Epidermal melanocyte (primary cell): ENCODE measurements at regions not wholly inside any gene's neighbourhood (a gene's known extent, or its start where the extent isn't known, plus 50 kb on each side); places are given as distances from the start of the nearest gene placed in this dataset.
"Not testable (repeated sequence)": the region's sequence is repeated elsewhere in the genome, so short reads cannot be mapped to it uniquely, and the experiment has no call there.

Source experiments
- DNase-seq: peaks from one replicate; pipeline ENCODE4 v3.0.0; 2011; ENCODE audit warnings: low spot score; ENCODE audit not compliant: insufficient read length

DNA sequence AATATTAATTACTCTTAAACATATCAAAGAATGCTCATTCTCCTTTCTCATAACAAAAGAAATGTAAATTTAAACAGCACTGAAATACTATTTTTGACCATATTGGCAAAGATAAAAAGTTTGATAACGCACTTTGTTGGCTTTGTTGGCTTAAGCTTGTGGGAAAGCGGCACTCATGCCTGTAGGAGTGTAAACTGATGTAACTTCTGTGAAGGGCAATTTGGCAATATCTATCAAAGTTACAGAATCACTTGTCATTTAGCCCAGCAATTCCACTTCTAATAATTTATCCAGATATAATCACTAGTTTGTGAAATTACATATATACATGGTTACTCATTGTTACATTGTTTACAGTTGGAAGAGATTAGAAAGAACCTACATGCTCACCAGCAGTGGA lies 96.3 kb upstream of the FOXN2 start:
- no peak for DNase-seq

DNA sequence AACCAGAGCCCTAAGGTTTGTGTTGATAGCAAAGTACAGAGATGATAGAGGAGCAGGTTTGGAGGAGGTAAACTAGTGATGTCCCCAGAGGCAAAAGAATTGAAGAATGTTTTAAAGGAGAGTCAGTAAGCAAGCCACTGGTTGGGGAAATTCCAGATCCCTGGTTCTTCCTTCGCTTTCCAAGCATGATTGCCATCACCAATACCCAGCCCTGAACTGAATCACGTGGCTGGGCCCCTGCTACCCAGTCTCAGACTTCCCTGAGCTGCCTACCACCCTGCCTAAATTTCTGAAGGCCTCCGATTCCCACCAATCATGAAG lies 95.3 kb upstream of the FOXN2 start:
- DNase-seq, result no peak

DNA sequence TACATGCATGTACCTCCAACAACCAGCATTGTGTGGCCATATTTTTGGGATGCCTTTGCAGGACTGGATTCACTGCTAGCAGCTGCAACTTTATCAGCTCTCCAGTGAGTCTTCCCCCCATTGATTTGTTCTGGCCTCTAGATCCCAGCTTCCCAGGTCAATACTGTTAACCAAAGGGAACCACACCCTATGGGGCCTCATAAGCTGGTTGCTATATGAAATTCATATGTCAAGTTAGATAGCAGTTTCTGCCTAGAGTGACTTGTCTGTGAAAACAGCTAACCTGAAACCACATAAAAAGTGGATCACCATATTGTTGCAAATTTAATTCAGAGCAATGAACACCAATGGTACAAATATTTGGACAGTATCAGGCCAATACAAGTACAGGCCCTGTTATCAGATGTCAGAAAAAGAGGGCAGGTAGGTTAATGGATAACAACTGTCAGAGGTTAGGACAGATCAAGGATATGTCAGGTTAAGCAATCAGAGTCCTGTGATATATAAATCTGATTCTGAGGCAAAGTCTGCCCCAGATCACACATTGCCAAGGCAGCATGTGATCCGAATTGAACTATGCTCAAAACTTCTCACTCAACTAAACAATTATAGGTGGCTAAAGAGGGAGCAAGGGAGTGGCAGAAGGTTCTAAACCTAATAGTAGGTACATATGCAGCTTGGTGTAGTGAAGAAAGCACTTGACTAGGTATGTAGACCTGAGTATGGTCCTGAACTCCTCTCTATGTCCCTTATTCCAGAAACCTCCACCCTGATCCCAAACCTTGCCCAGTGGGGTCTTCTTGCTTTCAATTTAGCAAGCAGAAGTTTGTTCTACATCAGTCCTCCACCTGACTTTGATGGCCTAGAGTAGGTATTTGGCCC lies 94.7 kb upstream of the FOXN2 start:
- no peak for DNase-seq

DNA sequence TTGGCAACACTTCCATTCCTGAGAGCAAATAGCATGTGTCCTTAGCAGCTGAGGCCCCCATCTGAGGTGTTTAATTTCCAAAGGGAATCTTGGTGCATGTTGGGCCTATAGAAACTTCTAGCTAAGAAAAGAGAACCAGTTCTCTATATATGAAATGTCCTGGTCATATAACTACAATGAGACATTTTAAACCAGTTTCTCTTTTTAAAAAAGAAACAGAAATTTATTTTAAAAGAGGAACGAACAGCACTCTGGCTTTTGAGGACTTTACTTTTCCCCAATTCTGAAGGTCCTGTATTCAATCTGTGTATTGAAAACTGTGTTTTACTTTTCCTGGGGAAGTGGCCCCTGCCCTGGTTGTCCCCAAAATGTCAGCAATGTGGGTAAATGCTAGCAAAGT lies 94.0 kb upstream of the FOXN2 start:
- DNase-seq, result no peak

DNA sequence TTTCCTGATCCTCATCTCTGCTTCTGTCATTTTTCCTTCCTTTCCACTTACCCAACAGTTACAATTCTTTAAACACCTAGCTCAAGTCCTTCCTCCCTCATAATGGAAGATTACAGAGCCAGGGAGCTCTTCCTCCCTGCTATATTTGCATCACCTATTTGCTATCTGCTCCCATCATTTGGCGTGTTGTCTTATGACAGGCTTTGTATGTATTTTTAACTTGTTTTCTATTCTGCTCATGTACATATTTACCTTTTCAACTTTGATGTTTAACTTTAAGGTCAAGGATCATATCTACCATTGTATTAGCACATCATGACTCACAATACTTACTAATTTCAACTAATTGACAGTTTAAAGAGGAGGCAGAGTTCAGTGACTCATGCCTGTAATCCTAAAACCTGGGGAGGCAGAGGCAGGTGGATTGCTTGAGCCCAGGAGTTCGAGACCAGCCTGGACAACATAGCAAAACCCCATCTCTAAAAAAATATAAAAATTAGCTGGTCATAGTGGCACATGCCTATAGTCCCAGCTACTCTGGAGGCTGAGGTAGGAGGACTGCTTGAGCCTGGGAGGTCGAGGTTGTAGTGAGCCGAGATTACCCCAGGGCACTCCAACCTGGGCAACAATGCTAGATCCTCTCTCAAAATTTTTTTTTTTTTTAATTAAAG lies 92.5 kb upstream of the FOXN2 start:
- no peak for DNase-seq

DNA sequence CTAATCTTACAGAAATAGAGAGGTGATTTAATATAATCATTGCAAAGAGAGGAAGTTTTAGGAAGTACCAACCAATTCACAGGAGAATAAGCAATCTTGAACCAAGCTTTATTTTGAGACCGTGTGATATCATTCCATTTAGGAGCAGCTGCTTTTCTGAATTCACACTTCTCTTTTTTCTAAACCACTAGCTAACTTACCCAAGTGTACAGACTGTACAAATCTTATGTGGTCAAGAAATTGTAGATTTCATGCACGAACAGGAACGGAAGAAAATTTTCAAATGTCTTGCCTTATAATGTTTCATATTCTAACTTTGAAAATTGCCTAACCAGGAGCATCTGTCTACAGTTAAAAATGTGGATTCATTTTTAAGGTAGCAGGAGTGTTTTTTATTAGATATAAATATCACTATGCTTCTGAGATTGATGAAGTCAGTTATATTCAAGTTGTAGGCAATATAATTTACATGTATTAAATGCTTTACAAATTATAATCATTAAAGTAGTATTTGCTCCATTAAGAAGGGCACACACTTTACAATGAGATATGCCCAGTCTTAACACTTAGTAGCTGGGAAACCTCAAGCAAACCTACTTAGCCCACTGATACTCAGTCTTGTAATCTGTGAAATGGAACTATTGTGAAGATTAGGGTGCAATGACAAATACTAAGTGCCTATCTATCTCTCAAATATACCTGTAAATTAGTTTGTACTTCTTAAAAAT lies 86.7 kb upstream of the FOXN2 start:
- DNase-seq, result no peak

DNA sequence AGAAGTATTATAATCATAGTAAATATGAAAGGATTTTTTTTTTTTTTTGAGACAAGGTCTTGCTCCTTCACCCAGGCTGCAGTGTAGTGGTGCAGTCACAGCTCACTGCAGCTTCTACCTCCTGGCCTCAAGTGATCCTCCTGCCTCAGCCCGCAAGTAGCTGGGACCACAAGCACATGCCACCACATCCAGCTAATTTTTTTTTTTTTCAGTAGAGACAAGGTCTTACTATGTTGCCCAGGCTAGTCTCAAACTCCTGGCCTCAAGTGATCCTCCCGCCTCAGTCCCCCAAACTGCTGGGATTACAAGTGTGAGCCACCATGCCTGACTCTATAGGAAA lies 86.2 kb upstream of the FOXN2 start:
- DNase-seq, result no peak

DNA sequence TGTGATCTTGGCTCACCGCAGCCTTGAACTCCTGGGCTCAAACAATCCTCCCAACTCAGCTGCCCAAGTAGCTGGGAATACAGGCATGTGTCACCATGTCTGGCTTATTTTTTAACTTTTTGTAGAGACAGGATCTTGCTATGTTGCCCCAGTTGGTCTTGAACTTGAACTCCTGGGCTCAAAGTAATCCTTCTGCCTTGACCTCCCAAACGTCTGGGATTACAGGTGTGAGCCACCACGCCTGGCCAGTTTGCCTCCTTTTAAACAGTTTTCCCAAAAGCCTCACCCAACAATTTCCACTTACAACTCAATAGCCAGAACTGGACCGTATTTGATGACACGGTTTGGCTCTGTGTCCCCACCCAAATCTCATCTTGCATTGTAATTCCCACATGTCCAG lies 85.4 kb upstream of the FOXN2 start:
- no peak for DNase-seq

DNA sequence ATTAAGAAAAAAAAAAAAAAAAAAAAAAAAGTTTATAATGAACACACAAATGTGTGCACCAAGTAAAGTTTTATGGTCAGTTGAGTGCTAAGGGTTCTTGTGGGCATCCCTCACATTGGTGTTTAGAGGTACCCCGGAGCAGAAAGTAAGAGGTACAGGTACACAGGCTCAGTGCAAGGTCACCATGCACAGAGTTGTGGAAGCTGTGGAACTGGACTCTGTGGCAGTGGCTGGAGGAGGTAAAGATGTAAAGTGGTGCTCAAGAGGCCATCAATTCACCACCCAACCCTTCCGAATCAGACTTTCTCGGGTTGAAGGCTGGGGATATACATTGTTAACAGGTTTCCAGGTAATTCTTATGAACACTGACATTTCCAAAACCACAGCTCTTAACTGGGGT lies 83.6 kb upstream of the FOXN2 start:
- no peak for DNase-seq

DNA sequence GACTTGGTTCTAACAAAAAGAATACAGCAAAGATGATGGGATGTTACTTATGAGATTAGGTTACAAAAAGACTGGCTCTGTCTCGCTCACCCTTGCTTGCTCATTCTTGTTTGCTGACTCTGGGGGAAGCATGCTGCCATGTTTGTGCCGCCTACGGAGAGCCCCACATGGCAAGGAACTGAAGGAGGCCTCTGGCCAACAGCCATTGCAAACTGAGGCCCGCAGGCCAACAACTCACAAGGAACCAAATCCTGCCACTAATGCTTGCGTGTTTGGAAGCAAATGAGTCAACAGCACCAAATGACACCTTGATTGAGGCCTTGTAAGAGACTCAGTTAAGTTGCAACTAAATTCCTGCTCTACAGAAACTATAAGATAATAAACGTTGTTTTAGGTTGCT lies 82.1 kb upstream of the FOXN2 start:
- DNase-seq, result no peak

DNA sequence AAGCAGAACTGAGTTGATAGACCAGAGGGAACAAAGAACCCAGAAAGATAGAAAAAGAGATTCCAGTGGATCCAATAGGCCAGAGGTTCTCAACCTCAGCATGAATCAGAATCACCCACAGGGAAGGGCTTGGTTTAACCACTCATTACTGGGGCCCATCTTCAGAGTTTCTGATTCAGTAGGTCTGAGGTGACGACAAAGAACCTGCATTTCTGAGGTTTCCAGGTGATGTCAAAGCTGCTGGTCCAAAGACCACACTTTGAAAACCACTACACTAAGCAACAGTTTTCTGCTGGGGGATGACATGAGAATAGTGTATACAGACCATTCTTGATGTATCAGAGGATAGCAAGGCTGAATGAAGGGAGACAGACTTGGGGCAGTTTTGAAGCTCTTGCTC lies 81.5 kb upstream of the FOXN2 start:
- no peak for DNase-seq

DNA sequence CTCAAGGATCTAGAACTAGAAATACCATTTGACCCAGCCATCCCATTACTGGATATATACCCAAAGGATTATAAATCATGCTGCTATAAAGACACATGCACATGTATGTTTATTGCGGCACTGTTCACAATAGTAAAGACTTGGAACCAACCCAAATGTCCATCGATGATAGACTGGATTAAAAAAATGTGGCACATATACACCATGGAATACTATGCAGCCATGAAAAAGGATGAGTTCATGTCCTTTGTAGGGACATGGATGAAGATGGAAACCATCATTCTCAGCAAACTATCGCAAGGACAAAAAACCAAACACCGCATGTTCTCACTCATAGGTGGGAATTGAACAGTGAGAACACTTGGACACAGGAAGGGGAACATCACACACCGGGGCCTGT lies 80.7 kb upstream of the FOXN2 start:
- DNase-seq, result not testable (repeated sequence)

DNA sequence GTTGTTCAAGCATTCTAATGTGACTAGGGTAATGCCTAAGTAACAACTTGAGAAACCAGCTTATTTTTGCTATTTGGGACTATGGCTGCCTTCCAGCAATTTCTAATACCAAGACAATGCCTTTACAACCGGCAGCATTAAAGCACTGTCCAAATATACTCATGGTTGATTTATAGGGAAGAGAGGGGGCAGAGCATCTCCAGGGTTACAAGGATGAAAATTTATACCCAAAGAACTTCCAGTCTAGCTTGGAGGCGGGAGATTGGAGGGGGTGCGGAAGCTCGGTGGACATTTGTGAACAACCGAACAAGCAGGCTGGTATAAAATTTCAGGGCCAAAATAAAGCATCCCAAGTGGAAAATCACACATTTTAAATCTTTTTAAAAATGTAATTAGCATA lies 79.4 kb upstream of the FOXN2 start:
- no peak for DNase-seq

DNA sequence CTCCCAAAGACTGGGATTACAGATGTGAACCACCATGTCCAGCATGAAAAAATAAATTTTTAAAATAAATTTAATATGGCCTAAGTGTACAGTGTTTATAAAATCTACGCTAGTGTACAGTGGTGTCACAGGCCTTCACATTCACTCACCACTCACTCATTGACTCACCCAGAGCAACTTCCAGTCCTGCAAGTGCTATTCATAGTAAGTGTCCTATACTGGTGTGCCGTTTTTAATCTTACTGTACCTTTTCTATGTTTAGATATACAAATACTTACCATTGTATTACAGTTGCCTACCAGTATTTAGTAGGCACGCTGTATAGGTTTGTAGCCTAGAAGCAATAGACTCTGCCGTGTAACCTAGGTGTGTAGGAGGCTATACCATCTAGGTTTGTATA lies 76.1 kb upstream of the FOXN2 start:
- no peak for DNase-seq

DNA sequence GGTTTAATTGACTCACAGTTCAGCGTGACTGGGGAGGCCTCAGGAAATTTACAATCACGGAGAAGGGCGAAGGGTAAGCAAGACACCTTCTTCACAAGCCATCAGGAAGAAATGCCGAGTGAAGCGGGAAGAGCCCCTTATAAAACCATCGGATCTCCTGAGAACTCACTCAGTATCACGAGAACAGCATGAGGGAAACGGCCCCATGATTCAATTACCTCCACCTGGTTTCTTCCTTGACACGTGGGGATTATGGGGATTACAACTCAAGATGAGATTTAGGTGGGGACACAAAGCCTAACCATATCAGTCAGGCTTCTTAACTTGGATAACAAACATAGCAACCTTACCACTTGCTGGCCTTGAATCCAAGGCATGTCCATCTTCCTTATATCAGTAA lies 73.6 kb upstream of the FOXN2 start:
- no peak for DNase-seq

DNA sequence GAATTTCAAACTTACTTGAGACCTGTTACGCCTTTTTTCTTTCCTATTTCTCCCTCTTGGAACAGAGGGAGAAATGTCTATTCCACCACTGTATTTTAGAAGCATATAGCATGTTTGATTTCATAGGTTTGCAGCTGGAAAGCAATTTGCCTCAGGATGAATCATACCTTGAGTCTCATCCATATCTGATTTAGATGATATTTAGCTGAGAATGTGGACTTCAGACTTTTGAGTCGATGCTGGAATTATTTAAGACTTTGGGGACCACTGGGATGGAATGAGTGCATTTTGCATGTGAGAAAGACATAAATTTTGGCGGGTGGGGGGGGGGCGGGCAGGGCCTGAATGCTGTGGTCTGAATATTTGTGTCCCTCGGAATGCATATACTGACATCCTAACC lies 67.3 kb upstream of the FOXN2 start:
- no peak for DNase-seq

DNA sequence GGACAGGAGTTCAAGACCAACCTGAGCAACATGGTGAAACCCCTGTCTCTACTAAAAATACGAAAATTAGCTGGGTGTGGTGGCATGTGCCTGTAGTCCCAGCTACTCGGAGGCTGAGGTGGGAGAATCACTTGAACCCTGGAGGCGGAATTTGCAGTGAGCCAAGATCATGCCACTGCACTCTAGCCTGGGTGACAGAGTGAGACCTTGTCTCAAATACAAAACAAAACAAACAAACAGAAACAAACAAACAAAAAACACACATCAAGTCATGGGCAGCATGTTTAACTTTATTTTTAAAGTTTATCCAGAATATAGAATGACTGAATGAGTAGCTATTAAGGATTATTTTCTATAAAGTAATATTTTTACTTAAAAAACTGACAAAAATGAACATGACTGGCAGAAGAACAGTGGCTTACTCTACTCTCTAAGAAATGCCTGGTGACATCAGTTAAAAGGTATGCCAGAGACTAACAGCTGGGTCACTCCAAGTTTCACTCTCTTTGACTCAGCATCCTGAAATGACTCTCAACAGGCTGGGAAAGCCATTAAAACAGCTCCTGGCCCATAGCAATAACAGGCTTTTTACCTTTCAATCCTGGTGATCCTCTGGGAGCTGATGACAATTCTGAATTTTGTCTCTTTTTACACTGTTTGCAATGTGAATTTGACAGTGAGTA lies 66.1 kb upstream of the FOXN2 start:
- peak; percentile 63 for DNase-seq

DNA sequence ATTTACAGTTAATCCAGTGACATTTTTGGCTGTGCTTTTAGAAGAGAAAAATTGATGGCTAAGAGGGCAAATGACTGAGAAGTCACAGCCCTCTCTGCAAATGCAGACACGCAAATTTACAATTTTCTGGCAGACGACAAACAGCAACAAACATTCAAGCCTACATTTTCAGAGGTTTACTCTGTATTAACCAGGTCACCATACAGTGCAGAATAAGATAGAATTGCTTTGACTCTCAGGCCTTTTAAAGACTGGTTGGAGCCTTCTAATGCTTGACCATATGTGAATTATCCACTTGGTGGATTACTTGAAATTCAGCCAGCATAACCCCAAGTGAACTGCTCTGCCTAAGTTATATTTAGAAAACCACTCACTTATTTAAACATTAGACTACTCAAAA lies 65.5 kb upstream of the FOXN2 start:
- no peak for DNase-seq

DNA sequence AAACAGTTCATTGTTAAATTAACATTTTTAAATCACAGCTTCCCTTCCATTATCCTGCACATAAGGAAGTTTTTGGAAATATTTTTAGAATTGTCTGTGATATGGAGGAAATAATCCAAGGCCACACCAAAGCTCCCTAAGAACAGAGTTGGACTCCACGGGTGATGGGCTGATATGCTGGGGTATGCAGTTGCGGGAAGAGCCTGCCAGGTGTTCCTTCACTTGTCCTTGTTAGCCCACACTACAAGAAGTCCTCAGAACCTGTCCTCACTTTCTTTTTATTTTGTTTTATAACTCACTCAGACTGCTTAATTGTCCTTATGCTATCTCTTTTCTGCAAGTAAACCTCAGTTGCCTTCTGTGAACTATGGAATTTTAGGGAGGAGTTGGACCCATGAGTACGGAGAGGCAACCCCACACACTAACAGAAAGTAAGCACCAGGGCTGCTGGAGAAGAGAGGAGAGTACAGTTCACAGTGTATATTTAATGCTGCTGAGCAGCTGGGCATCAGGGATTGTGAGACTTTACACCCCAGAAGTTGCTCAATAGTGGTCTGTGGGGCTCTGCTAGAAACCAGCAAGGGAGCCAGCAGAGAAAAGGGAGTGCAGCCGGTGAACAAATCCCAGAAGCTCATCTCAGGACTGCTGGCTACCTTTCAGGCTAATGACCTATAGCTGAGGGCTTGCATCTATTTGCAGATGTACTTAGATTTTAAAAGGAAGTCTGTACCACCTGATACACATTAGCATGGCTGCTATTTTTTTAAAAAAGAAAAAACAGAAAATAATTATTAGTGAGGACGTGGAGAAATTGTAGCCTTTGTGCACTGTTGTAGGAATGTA lies 64.6 kb upstream of the FOXN2 start:
- DNase-seq, result no peak

DNA sequence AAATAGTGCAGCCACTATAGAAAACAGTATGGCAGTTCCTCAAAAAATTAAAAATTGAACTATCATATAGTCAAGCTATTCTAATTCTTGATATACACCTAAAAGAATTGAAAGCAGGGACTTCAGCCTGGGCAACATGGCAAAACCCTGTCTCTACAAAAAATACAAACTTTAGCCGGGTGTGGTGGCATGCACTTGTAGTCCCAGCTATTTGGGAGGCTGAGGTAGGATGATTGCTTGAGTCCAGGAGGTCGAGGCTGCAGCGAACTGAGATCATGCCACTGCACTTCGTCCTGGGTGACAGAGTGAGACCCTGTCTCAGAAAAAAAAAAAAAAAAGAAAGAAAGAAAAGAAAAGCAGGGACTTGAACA lies 64.0 kb upstream of the FOXN2 start:
- no peak for DNase-seq

DNA sequence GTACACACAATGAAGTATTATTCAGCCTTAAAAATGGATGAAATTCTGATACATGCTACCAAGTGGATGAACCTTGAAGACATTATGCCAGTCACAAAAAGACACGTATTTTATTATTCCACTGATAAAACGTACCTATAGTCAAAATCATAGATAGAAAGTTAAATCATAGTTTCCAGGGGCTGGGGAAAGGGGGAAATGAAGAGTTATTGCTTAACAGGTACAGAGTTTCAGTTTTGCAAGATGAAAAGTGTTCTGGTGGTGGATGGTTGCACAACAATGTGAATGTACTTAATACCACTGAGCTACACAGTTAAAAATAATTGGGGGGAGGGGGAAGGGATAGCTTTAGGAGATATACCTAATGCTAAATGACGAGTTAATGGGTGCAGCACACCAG lies 63.5 kb upstream of the FOXN2 start:
- DNase-seq, result no peak
